GM10847 (cell line): ENCODE measurements at regions not wholly inside any gene's neighbourhood (a gene's known extent, or its start where the extent isn't known, plus 50 kb on each side); places are given as distances from the start of the nearest gene placed in this dataset.

Source experiments
- POLR2A ChIP-seq: IDR thresholded peaks from 2 replicates; pipeline ENCODE4 v1.6.1; 2011; ENCODE audit not compliant: insufficient read length; ENCODE audit errors: extremely low read depth

- no peak for TF ChIP-seq POLR2A
Measured at GRCh38 chrX:40201329-40201885, 103.6 kb upstream of the BCOR start.

- TF ChIP-seq POLR2A = no peak
Measured at GRCh38 chrX:40199704-40200103, 101.9 kb upstream of the BCOR start.

- TF ChIP-seq POLR2A = no peak
Measured at GRCh38 chrX:40197071-40197470, 99.3 kb upstream of the BCOR start.

GRCh38 chrX:40195368-40195767, 97.6 kb upstream of the BCOR start:
- no peak for TF ChIP-seq POLR2A

GRCh38 chrX:40192196-40192595, 94.4 kb upstream of the BCOR start:
- no peak for TF ChIP-seq POLR2A

GRCh38 chrX:40189637-40190036, 91.9 kb upstream of the BCOR start:
- TF ChIP-seq POLR2A = no peak

GRCh38 chrX:40188573-40189417, 91.0 kb upstream of the BCOR start:
- TF ChIP-seq POLR2A = no peak

GRCh38 chrX:40184968-40185367, 87.2 kb upstream of the BCOR start:
- no peak for TF ChIP-seq POLR2A

GRCh38 chrX:40182615-40183014, 84.9 kb upstream of the BCOR start:
- TF ChIP-seq POLR2A = no peak

GRCh38 chrX:40182095-40182494, 84.3 kb upstream of the BCOR start:
- no peak for TF ChIP-seq POLR2A

GRCh38 chrX:40179283-40179682, 81.5 kb upstream of the BCOR start:
- no peak for TF ChIP-seq POLR2A

- no peak for TF ChIP-seq POLR2A
Measured at GRCh38 chrX:40177942-40178715, 80.4 kb upstream of the BCOR start.

- TF ChIP-seq POLR2A = no peak
Measured at GRCh38 chrX:40177489-40177888, 79.7 kb upstream of the BCOR start.

- no peak for TF ChIP-seq POLR2A
Measured at GRCh38 chrX:40177117-40177430, 79.3 kb upstream of the BCOR start.

- TF ChIP-seq POLR2A = peak; percentile 7
Measured at GRCh38 chrX:40176351-40177116, 78.8 kb upstream of the BCOR start.
